Neural cell (in vitro differentiated cells): ENCODE measurements at regions not wholly inside any gene's neighbourhood (a gene's known extent, or its start where the extent isn't known, plus 50 kb on each side); places are given as distances from the start of the nearest gene placed in this dataset.

Experiments
- H2AFZ ChIP-seq: fragments of 200-600, 300-800 bp; sonication (generic), shearing (Covaris generic); 2 replicates; pipeline ENCODE4 v1.6.0; 2014; ENCODE audit warnings: low read depth, mild to moderate bottlenecking, antibody characterized with exemption, low read length, moderate library complexity
- H3F3A ChIP-seq: fragments of 200-600 bp; shearing (Covaris generic); 2 replicates; pipeline ENCODE4 v1.6.1; 2016; ENCODE audit warnings: mild to moderate bottlenecking, moderate library complexity, mixed read lengths, antibody characterized with exemption, low read length; ENCODE audit not compliant: insufficient read depth, poor library complexity, severe bottlenecking
- H3K27ac ChIP-seq: fragments of 200-600, 300-800 bp; sonication (generic), shearing (Covaris generic); 2 replicates; pipeline ENCODE4 v1.5.1; 2014; ENCODE audit warnings: mild to moderate bottlenecking, low read length, moderate library complexity
- H3K27me3 ChIP-seq: fragments of 300-800, 200-600 bp; sonication (generic), shearing (Covaris generic); 2 replicates; pipeline ENCODE4 v1.6.0; 2014; ENCODE audit warnings: mild to moderate bottlenecking, low read depth, low read length, moderate library complexity; ENCODE audit not compliant: insufficient read depth
- H3K36me3 ChIP-seq: fragments of 300-800, 200-600 bp; sonication (generic), shearing (Covaris generic); 2 replicates; pipeline ENCODE4 v1.5.1; 2014; ENCODE audit warnings: mild to moderate bottlenecking, antibody characterized with exemption, low read length, moderate library complexity; ENCODE audit not compliant: insufficient read depth
- H3K4me2 ChIP-seq: fragments of 300-800, 200-600 bp; sonication (generic), shearing (Covaris generic); 2 replicates; pipeline ENCODE4 v1.6.0; 2014; ENCODE audit warnings: mild to moderate bottlenecking, low read length
- H3K4me3 ChIP-seq: fragments of 300-800, 200-600 bp; sonication (generic), shearing (Covaris generic); 2 replicates; pipeline ENCODE4 v1.5.1; 2014; ENCODE audit warnings: mild to moderate bottlenecking, low read length, moderate library complexity
- H3K79me2 ChIP-seq: fragments of 200-600 bp; shearing (Covaris generic); replicated peaks from 2 replicates; pipeline ENCODE4 v1.6.0; 2014; ENCODE audit warnings: mild to moderate bottlenecking, low read length, moderate library complexity; ENCODE audit not compliant: insufficient read depth
- H3K9ac ChIP-seq: fragments of 300-800, 200-600 bp; sonication (generic), shearing (Covaris generic); 2 replicates; pipeline ENCODE4 v1.6.1; 2016; ENCODE audit warnings: mild to moderate bottlenecking, low read length, mixed read lengths
- H3K9me2 ChIP-seq: fragments of 200-600 bp; shearing (Covaris generic); 2 replicates; pipeline ENCODE4 v1.6.1; 2016; ENCODE audit warnings: mild to moderate bottlenecking, low read length, mixed read lengths; ENCODE audit not compliant: insufficient read depth
- H3K9me3 ChIP-seq: fragments of 200-600, 300-800 bp; sonication (generic), shearing (Covaris generic); 2 replicates; pipeline ENCODE4 v1.6.1; 2016; ENCODE audit warnings: mild to moderate bottlenecking, mixed run types, low read length, moderate library complexity, mixed read lengths
- H4K20me1 ChIP-seq: fragments of 200-600 bp; shearing (Covaris generic); 2 replicates; pipeline ENCODE4 v1.6.1; 2016; ENCODE audit warnings: mild to moderate bottlenecking, mixed run types; ENCODE audit not compliant: insufficient read depth
- CTCF ChIP-seq: fragments of 450-650 bp; IDR thresholded peaks from 2 replicates; pipeline ENCODE4 v1.5.1; 2014; ENCODE audit warnings: antibody characterized with exemption, mild to moderate bottlenecking, moderate library complexity; ENCODE audit not compliant: poor library complexity, severe bottlenecking
- EP300 ChIP-seq: fragments of 450-650 bp; conservative IDR thresholded peaks from 2 replicates; pipeline ENCODE4 v1.6.1; 2014; ENCODE audit warnings: antibody characterized with exemption, mild to moderate bottlenecking, moderate library complexity; ENCODE audit not compliant: poor library complexity, severe bottlenecking
- EZH2 ChIP-seq: fragments of 200-600, 300-800 bp; shearing (Covaris generic), sonication (generic); IDR thresholded peaks from 2 replicates; pipeline ENCODE4 v1.6.1; 2014; ENCODE audit warnings: antibody characterized with exemption, low read length, borderline replicate concordance, mild to moderate bottlenecking; ENCODE audit not compliant: insufficient read depth, poor library complexity, severe bottlenecking
- MXI1 ChIP-seq: fragments of 450-650 bp; conservative IDR thresholded peaks from 2 replicates; pipeline ENCODE4 v1.6.1; 2014; ENCODE audit warnings: antibody characterized with exemption, mild to moderate bottlenecking; ENCODE audit not compliant: poor library complexity, severe bottlenecking
- POLR2AphosphoS5 ChIP-seq: IDR thresholded peaks from 2 replicates; pipeline ENCODE4 v1.6.1; 2012
- RAD21 ChIP-seq: fragments of 450-650 bp; conservative IDR thresholded peaks from 2 replicates; pipeline ENCODE4 v1.6.1; 2014; ENCODE audit warnings: antibody characterized with exemption, mild to moderate bottlenecking, moderate library complexity
- REST ChIP-seq: IDR thresholded peaks from 2 replicates; pipeline ENCODE4 v1.6.1; 2012; ENCODE audit warnings: borderline replicate concordance
- SMC3 ChIP-seq: fragments of 450-650 bp; conservative IDR thresholded peaks from 2 replicates; pipeline ENCODE4 v1.6.1; 2014; ENCODE audit warnings: antibody characterized with exemption, mild to moderate bottlenecking, moderate library complexity; ENCODE audit not compliant: poor library complexity
- TAF1 ChIP-seq: IDR thresholded peaks from 2 replicates; pipeline ENCODE4 v1.6.1; 2012; ENCODE audit warnings: low read depth

GRCh38 chr11:95435192-95435591 lies 204.2 kb upstream of the SESN3 start:
- Histone ChIP-seq H4K20me1 (no peaks in the 10 kb centered on the region), H3K9me2 (no peaks in the 10 kb centered on the region), H3K36me3 (no peaks in the 10 kb centered on the region), H3K9me3 (no peaks in the 10 kb centered on the region), H2AFZ (no peak overlapping the region), H3K79me2 (no peaks in the 10 kb centered on the region), H3K27me3 (no peaks in the 10 kb centered on the region), H3K27ac (no peak overlapping the region), H3K9ac (no peak overlapping the region), H3F3A (no peaks in the 10 kb centered on the region), H3K4me3 (no peak overlapping the region), H3K4me2 (no peak overlapping the region)
- no peak for TF ChIP-seq TAF1
- TF ChIP-seq MXI1 = no peak
- TF ChIP-seq EP300 = no peak
- no peak for TF ChIP-seq REST
- TF ChIP-seq CTCF = no peak
- TF ChIP-seq RAD21 = no peak
- no peak for TF ChIP-seq POLR2AphosphoS5
- no peak for TF ChIP-seq SMC3
- no peak for TF ChIP-seq EZH2

GRCh38 chr11:95434489-95435057 lies 203.6 kb upstream of the SESN3 start:
- Histone ChIP-seq H2AFZ (no peak overlapping the region), H3K9me2 (no peaks in the 10 kb centered on the region), H3K36me3 (no peaks in the 10 kb centered on the region), H3F3A (no peaks in the 10 kb centered on the region), H3K27ac (no peak overlapping the region), H4K20me1 (no peaks in the 10 kb centered on the region), H3K27me3 (no peaks in the 10 kb centered on the region), H3K4me3 (no peak overlapping the region), H3K79me2 (no peaks in the 10 kb centered on the region), H3K4me2 (no peak overlapping the region), H3K9ac (no peak overlapping the region), H3K9me3 (no peaks in the 10 kb centered on the region)
- TF ChIP-seq EZH2 (no peak), REST (no peak), EP300 (no peak), CTCF (no peak), TAF1 (no peak)
